ENCODE measurements at regions not wholly inside any gene's neighbourhood (a gene's known extent, or its start where the extent isn't known, plus 50 kb on each side); places are given as distances from the start of the nearest gene placed in this dataset.
"Not testable (repeated sequence)": the region's sequence is repeated elsewhere in the genome, so short reads cannot be mapped to it uniquely, and the experiment has no call there.

- Histone ChIP-seq H3K27ac (ENCODE audit: poor library complexity, severe bottlenecking) (no peak overlapping the region), H3K4me3 (ENCODE audit: severe bottlenecking) (no peak overlapping the region), H3K4me1 (ENCODE audit: insufficient read depth, poor library complexity, severe bottlenecking) (no peaks in the 10 kb centered on the region), H3K27me3 (ENCODE audit: insufficient read depth, poor library complexity, severe bottlenecking) (no peaks in the 10 kb centered on the region), H3K9me3 (ENCODE audit: severe bottlenecking) (no peaks in the 10 kb centered on the region), H3K36me3 (ENCODE audit: low read depth) (no peaks in the 10 kb centered on the region)
- TF ChIP-seq CTCF (IDR thresholded peaks at IDR 0.05; ENCODE audit: poor library complexity, severe bottlenecking) = no peak
- DNase-seq (ENCODE audit: low spot score) = no peak
- no peak for ATAC-seq (ENCODE audit: low read depth)
Measured at GRCh38 chr6:22132656-22133055, 164.2 kb downstream of the PRL start.

- ATAC-seq (ENCODE audit: low read depth) (no peak), DNase-seq (ENCODE audit: low spot score) (no peak)
- Histone ChIP-seq H3K36me3 (ENCODE audit: low read depth) (no peaks in the 10 kb centered on the region), H3K27ac (ENCODE audit: poor library complexity, severe bottlenecking) (no peak overlapping the region), H3K4me3 (ENCODE audit: severe bottlenecking) (no peak overlapping the region), H3K27me3 (ENCODE audit: insufficient read depth, poor library complexity, severe bottlenecking) (no peaks in the 10 kb centered on the region), H3K9me3 (ENCODE audit: severe bottlenecking) (no peaks in the 10 kb centered on the region), H3K4me1 (ENCODE audit: insufficient read depth, poor library complexity, severe bottlenecking) (no peaks in the 10 kb centered on the region)
- TF ChIP-seq CTCF (IDR thresholded peaks at IDR 0.05; ENCODE audit: poor library complexity, severe bottlenecking) = no peak
Measured at GRCh38 chr6:22133357-22133756, 163.5 kb downstream of the PRL start.

GRCh38 chr6:22134308-22134707 lies 162.5 kb downstream of the PRL start:
- Histone ChIP-seq H3K36me3 (ENCODE audit: low read depth) (no peaks in the 10 kb centered on the region), H3K27me3 (ENCODE audit: insufficient read depth, poor library complexity, severe bottlenecking) (no peaks in the 10 kb centered on the region), H3K27ac (ENCODE audit: poor library complexity, severe bottlenecking) (no peak overlapping the region), H3K4me3 (ENCODE audit: severe bottlenecking) (no peak overlapping the region), H3K9me3 (ENCODE audit: severe bottlenecking) (no peaks in the 10 kb centered on the region), H3K4me1 (ENCODE audit: insufficient read depth, poor library complexity, severe bottlenecking) (no peaks in the 10 kb centered on the region)
- DNase-seq (ENCODE audit: low spot score) (no peak), ATAC-seq (ENCODE audit: low read depth) (no peak)
- no peak for TF ChIP-seq CTCF (IDR thresholded peaks at IDR 0.05; ENCODE audit: poor library complexity, severe bottlenecking)

- H3K9me3 ChIP-seq (ENCODE audit: severe bottlenecking) = no peaks in the 10 kb centered on the region
- no peak overlapping the region for H3K4me3 ChIP-seq (ENCODE audit: severe bottlenecking)
- no peaks in the 10 kb centered on the region for H3K36me3 ChIP-seq (ENCODE audit: low read depth)
- H3K4me1 ChIP-seq (ENCODE audit: insufficient read depth, poor library complexity, severe bottlenecking) = no peaks in the 10 kb centered on the region
- no peak for ATAC-seq (ENCODE audit: low read depth)
- no peaks in the 10 kb centered on the region for H3K27me3 ChIP-seq (ENCODE audit: insufficient read depth, poor library complexity, severe bottlenecking)
- TF ChIP-seq CTCF (IDR thresholded peaks at IDR 0.05; ENCODE audit: poor library complexity, severe bottlenecking) = no peak
- H3K27ac ChIP-seq (ENCODE audit: poor library complexity, severe bottlenecking) = no peak overlapping the region
- no peak for DNase-seq (ENCODE audit: low spot score)
Measured at GRCh38 chr6:22135395-22135794, 161.4 kb downstream of the PRL start.

GRCh38 chr6:22140736-22141135 lies 156.1 kb downstream of the PRL start:
- not testable (repeated sequence) for H3K4me1 ChIP-seq (ENCODE audit: insufficient read depth, poor library complexity, severe bottlenecking); H3K27ac ChIP-seq (ENCODE audit: poor library complexity, severe bottlenecking); ATAC-seq (ENCODE audit: low read depth); H3K27me3 ChIP-seq (ENCODE audit: insufficient read depth, poor library complexity, severe bottlenecking); DNase-seq (ENCODE audit: low spot score); H3K9me3 ChIP-seq (ENCODE audit: severe bottlenecking); H3K36me3 ChIP-seq (ENCODE audit: low read depth); H3K4me3 ChIP-seq (ENCODE audit: severe bottlenecking)

Measured in RWPE2 (cell line).